Liver (tissue), 8 donors: ENCODE measurements at regions not wholly inside any gene's neighbourhood (a gene's known extent, or its start where the extent isn't known, plus 50 kb on each side); places are given as distances from the start of the nearest gene placed in this dataset.
A peak's percentile ranks its signal among the peaks of the same experiment; 100 is the strongest.

Experiments used
- DNase-seq: peaks from one replicate; pipeline ENCODE4 v3.0.0-alpha.2; 2017; ENCODE audit warnings: low spot score
- H3K27ac ChIP-seq, 2 donors: one replicate each; pipeline ENCODE4 v1.7.0; 2013; ENCODE audit warnings: inconsistent platforms in 2 of 2, low read length in 2 of 2, control low read depth in 1 of 2, low read depth in 1 of 2, mild to moderate bottlenecking in 1 of 2
- H3K27me3 ChIP-seq, 4 donors: one replicate each; pipeline versions ENCODE4 v1.6.1 to v1.7.0; 2013; ENCODE audit warnings: low read length in 3 of 4, inconsistent platforms in 1 of 4, mild to moderate bottlenecking in 1 of 4, moderate library complexity in 1 of 4; ENCODE audit not compliant: control insufficient read depth in 4 of 4, insufficient read depth in 4 of 4
- H3K36me3 ChIP-seq, 4 donors: one replicate each; pipeline versions ENCODE4 v1.6.1 to v1.7.0; 2013; ENCODE audit warnings: low read length in 3 of 4, mild to moderate bottlenecking in 3 of 4, low read depth in 1 of 4, moderate library complexity in 1 of 4; ENCODE audit not compliant: control insufficient read depth in 4 of 4, insufficient read depth in 3 of 4
- H3K4me1 ChIP-seq, 4 donors: one replicate each; pipeline versions ENCODE4 v1.6.1 to v1.7.0; 2013; ENCODE audit warnings: low read length in 3 of 4, mild to moderate bottlenecking in 3 of 4, moderate library complexity in 1 of 4; ENCODE audit not compliant: control insufficient read depth in 4 of 4, insufficient read depth in 4 of 4
- H3K4me3 ChIP-seq, 3 donors: one replicate each; pipeline versions ENCODE4 v1.6.1 to v1.7.0; 2013; ENCODE audit warnings: low read length in 3 of 3, control low read depth in 1 of 3, low read depth in 1 of 3, mild to moderate bottlenecking in 1 of 3
- H3K9ac ChIP-seq, 2 donors: one replicate each; pipeline ENCODE4 v1.7.0; 2013; ENCODE audit warnings: low read length in 2 of 2, mild to moderate bottlenecking in 2 of 2, moderate library complexity in 2 of 2, control low read depth in 1 of 2, low read depth in 1 of 2
- H3K9me3 ChIP-seq, 4 donors: one replicate each; pipeline versions ENCODE4 v1.6.1 to v1.7.0; 2013; ENCODE audit warnings: low read length in 3 of 4; ENCODE audit not compliant: control insufficient read depth in 4 of 4
- EGR1 ChIP-seq, 2 donors: IDR thresholded peaks; 2 replicates each; pipeline ENCODE4 v1.6.1; 2016 to 2018; ENCODE audit warnings: antibody characterized with exemption in 2 of 2, low read depth in 2 of 2
- FOXA1 ChIP-seq: IDR thresholded peaks from 2 replicates; pipeline ENCODE4 v1.6.1; 2016; ENCODE audit warnings: antibody characterized with exemption
- FOXA2 ChIP-seq: IDR thresholded peaks from 2 replicates; pipeline ENCODE4 v1.6.1; 2016; ENCODE audit warnings: antibody characterized with exemption
- GABPA ChIP-seq, 2 donors: IDR thresholded peaks in 1 of 2; conservative IDR thresholded peaks in 1 of 2; 2 replicates each; pipeline ENCODE4 v1.6.1; 2016; ENCODE audit warnings: antibody characterized with exemption in 2 of 2, mild to moderate bottlenecking in 1 of 2, moderate library complexity in 1 of 2
- HNF4A ChIP-seq, 2 donors: conservative IDR thresholded peaks; 2 replicates each; pipeline ENCODE4 v1.6.1; 2016; ENCODE audit warnings: antibody characterized with exemption in 2 of 2, mild to moderate bottlenecking in 2 of 2
- HNF4G ChIP-seq: IDR thresholded peaks from 2 replicates; pipeline ENCODE4 v1.6.1; 2016; ENCODE audit warnings: antibody characterized with exemption
- JUND ChIP-seq, 2 donors: IDR thresholded peaks; 2 replicates each; pipeline ENCODE4 v1.6.1; 2016; ENCODE audit warnings: antibody characterized with exemption in 2 of 2
- MAX ChIP-seq: IDR thresholded peaks from 2 replicates; pipeline ENCODE4 v1.6.1; 2016; ENCODE audit warnings: antibody characterized with exemption
- NR2F2 ChIP-seq: IDR thresholded peaks from 2 replicates; pipeline ENCODE4 v1.6.1; 2016; ENCODE audit warnings: antibody characterized with exemption
- RAD21 ChIP-seq, 2 donors: IDR thresholded peaks; 2 replicates each; pipeline ENCODE4 v1.6.1; 2016; ENCODE audit warnings: antibody characterized with exemption in 2 of 2, mild to moderate bottlenecking in 2 of 2
- RXRA ChIP-seq, 2 donors: IDR thresholded peaks; 2 replicates each; pipeline ENCODE4 v1.6.1; 2017 to 2018; ENCODE audit warnings: antibody characterized with exemption in 2 of 2, mild to moderate bottlenecking in 1 of 2
- SP1 ChIP-seq: IDR thresholded peaks from 2 replicates; pipeline ENCODE4 v1.6.1; 2018; ENCODE audit warnings: antibody characterized with exemption, mild to moderate bottlenecking
- YY1 ChIP-seq: IDR thresholded peaks from 2 replicates; pipeline ENCODE4 v1.6.1; 2016; ENCODE audit warnings: antibody characterized with exemption, mild to moderate bottlenecking
- WGBS: extraction: QIAGEN DNeasy Blood & Tissue Kit; methylation state at CpG from one replicate; pipeline ENCODE4 v1.1.7; 2013; 5-methylcytosine and 5-hydroxymethylcytosine counted together
- TF ChIP-seq, protein P1 (sequence below): IDR thresholded peaks from 2 replicates; pipeline ENCODE4 v1.6.1; 2016; ENCODE audit warnings: antibody characterized with exemption
- TF ChIP-seq, protein P2 (sequence below): fragments of 150-350 bp; IDR thresholded peaks from 2 replicates; pipeline ENCODE4 v1.5.1; 2017; ENCODE audit warnings: improper control_type of control experiment, low read depth, low read length; ENCODE audit not compliant: missing input control
- TF ChIP-seq, protein P3 (sequence below): IDR thresholded peaks from 2 replicates; pipeline ENCODE4 v1.6.1; 2016; ENCODE audit warnings: antibody characterized with exemption, mild to moderate bottlenecking
- donor health status: healthy.
- donor health status: healthy.
- donor health status: healthy.
- donor health status: healthy.
- donor health status: healthy.

DNA sequence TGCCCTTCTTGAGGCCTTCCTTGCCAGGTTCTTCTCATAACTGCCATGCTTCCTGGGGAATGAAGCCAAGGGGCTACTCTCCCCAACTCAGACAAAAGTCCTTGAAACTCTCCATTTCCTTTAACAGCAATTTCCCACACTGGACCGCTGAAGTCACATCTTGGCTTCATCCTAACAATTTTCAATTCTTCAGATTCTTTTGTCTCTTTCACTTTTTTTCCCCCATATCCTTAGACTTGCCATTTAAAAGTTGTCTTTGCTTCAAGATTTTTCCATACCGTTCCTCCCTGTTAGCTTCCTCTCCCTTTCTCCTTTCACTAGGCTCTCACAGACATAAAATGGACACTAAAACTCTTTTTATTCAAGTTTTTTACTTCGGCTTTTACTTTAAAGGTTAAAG is 93.1 kb upstream of the ITGA1 start:
- TF ChIP-seq YY1 (no peak), HNF4A (conservative IDR thresholded peaks at IDR 0.05) (no peak), RAD21 (IDR thresholded peaks at IDR 0.05) (no peak), FOXA1 (no peak), HNF4G (no peak), FOXA2 (no peak), SP1 (no peak), MAX (no peak), GABPA (IDR thresholded peaks at IDR 0.05 in 1 of 2, conservative IDR thresholded peaks at IDR 0.05 in 1 of 2) (no peak), EGR1 (IDR thresholded peaks at IDR 0.05; ENCODE audit: low read depth in 2 of 2) (no peak), NR2F2 (no peak), JUND (IDR thresholded peaks at IDR 0.05) (no peak), RXRA (IDR thresholded peaks at IDR 0.05) (no peak)
- TF ChIP-seq, protein P1, sequence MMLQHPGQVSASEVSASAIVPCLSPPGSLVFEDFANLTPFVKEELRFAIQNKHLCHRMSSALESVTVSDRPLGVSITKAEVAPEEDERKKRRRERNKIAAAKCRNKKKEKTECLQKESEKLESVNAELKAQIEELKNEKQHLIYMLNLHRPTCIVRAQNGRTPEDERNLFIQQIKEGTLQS, result no peak
- TF ChIP-seq, protein P2, sequence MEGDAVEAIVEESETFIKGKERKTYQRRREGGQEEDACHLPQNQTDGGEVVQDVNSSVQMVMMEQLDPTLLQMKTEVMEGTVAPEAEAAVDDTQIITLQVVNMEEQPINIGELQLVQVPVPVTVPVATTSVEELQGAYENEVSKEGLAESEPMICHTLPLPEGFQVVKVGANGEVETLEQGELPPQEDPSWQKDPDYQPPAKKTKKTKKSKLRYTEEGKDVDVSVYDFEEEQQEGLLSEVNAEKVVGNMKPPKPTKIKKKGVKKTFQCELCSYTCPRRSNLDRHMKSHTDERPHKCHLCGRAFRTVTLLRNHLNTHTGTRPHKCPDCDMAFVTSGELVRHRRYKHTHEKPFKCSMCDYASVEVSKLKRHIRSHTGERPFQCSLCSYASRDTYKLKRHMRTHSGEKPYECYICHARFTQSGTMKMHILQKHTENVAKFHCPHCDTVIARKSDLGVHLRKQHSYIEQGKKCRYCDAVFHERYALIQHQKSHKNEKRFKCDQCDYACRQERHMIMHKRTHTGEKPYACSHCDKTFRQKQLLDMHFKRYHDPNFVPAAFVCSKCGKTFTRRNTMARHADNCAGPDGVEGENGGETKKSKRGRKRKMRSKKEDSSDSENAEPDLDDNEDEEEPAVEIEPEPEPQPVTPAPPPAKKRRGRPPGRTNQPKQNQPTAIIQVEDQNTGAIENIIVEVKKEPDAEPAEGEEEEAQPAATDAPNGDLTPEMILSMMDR, result no peak
- TF ChIP-seq, protein P3, sequence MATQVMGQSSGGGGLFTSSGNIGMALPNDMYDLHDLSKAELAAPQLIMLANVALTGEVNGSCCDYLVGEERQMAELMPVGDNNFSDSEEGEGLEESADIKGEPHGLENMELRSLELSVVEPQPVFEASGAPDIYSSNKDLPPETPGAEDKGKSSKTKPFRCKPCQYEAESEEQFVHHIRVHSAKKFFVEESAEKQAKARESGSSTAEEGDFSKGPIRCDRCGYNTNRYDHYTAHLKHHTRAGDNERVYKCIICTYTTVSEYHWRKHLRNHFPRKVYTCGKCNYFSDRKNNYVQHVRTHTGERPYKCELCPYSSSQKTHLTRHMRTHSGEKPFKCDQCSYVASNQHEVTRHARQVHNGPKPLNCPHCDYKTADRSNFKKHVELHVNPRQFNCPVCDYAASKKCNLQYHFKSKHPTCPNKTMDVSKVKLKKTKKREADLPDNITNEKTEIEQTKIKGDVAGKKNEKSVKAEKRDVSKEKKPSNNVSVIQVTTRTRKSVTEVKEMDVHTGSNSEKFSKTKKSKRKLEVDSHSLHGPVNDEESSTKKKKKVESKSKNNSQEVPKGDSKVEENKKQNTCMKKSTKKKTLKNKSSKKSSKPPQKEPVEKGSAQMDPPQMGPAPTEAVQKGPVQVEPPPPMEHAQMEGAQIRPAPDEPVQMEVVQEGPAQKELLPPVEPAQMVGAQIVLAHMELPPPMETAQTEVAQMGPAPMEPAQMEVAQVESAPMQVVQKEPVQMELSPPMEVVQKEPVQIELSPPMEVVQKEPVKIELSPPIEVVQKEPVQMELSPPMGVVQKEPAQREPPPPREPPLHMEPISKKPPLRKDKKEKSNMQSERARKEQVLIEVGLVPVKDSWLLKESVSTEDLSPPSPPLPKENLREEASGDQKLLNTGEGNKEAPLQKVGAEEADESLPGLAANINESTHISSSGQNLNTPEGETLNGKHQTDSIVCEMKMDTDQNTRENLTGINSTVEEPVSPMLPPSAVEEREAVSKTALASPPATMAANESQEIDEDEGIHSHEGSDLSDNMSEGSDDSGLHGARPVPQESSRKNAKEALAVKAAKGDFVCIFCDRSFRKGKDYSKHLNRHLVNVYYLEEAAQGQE, result no peak
- H3K9me3 ChIP-seq, result no peaks in the 10 kb centered on the region
- DNase-seq, result no peak
- no peak overlapping the region for H3K27ac ChIP-seq
- no peak overlapping the region for H3K9ac ChIP-seq
- no peaks in the 10 kb centered on the region for H3K4me1 ChIP-seq
- H3K36me3 ChIP-seq, result no peaks in the 10 kb centered on the region
- WGBS, result 83% methylated on average over 3 of the region's 3 CpGs
- H3K4me3 ChIP-seq, result no peak overlapping the region
- H3K27me3 ChIP-seq, result no peaks in the 10 kb centered on the region

- DNase-seq, result no peak
- no peak overlapping the region for H3K27ac ChIP-seq
- no peaks in the 10 kb centered on the region for H3K9me3 ChIP-seq
- 71% methylated on average over 2 of the region's 2 CpGs for WGBS
- H3K27me3 ChIP-seq, result no peaks in the 10 kb centered on the region
- peak in 1 of 2 donors; percentile 8 for TF ChIP-seq RAD21 (IDR thresholded peaks at IDR 0.05)
- TF ChIP-seq GABPA (IDR thresholded peaks at IDR 0.05 in 1 of 2, conservative IDR thresholded peaks at IDR 0.05 in 1 of 2), result no peak
- TF ChIP-seq YY1, result no peak
- H3K4me1 ChIP-seq, result peaks cover 0 to 1% (median 0%) of the 10 kb centered on the region in 4 donors
- H3K4me3 ChIP-seq, result no peak overlapping the region
- no peaks in the 10 kb centered on the region for H3K36me3 ChIP-seq
- H3K9ac ChIP-seq, result no peak overlapping the region
These were observed 84.8 kb upstream of the ITGA1 start for GRCh38 chr5:52702877-52703276.
